ENCODE measurements at regions not wholly inside any gene's neighbourhood (a gene's known extent, or its start where the extent isn't known, plus 50 kb on each side); places are given as distances from the start of the nearest gene placed in this dataset.

- BruUV-seq (replicated peaks): no TSS peak
- DNase-seq (ENCODE audit: low read depth, low spot score): no peak
- H3K79me2 ChIP-seq (ENCODE audit: control insufficient read depth, insufficient read depth, low read length): no peaks in the 10 kb centered on the region
- dilution Hi-C loops (cut with MboI; ENCODE audit: extremely low pct_ligation_motif_present, low sequenced_read_pairs) (no loop called here), intact Hi-C loops (cut with micrococcal nuclease) (no loop called here)
- ChIA-PET CTCF (interaction anchor here (0.6 kb wide), 2 partner anchors 315 to 359 kb away, joined by 3 read pairs; no protein-coding TSS in a partner anchor), POLR2A (interaction anchor here (0.6 kb wide), 1 partner anchor 23 kb away, joined by 3 read pairs; no protein-coding TSS in a partner anchor)
- no peak overlapping the region for H3K27ac ChIP-seq (ENCODE audit: insufficient read depth, low read depth, low read length)
- no peak overlapping the region for H3K9ac ChIP-seq (replicated peaks; ENCODE audit: extremely low read depth, insufficient read depth, low read length)
- H3K4me2 ChIP-seq (ENCODE audit: insufficient read depth, low read length): no peak overlapping the region
- no peaks in the 10 kb centered on the region for H3K9me3 ChIP-seq (replicated peaks; ENCODE audit: control insufficient read depth, insufficient read depth, low read length)
- no peaks in the 10 kb centered on the region for H3K36me3 ChIP-seq (ENCODE audit: control insufficient read depth in 2 of 2, extremely low read depth in 1 of 2, insufficient read depth in 2 of 2, low read length in 2 of 2)
- H3K4me1 ChIP-seq (ENCODE audit: control insufficient read depth, extremely low read depth, insufficient read depth, low read length): no peaks in the 10 kb centered on the region
- no peak overlapping the region for H2AFZ ChIP-seq (ENCODE audit: low read depth, low read length)
- peaks cover 0 to 3% of the 10 kb centered on the region in 2 experiments for H3K27me3 ChIP-seq (ENCODE audit: control insufficient read depth in 2 of 2, insufficient read depth in 2 of 2, low read length in 2 of 2)
- no peaks in the 10 kb centered on the region for H3K9me1 ChIP-seq (replicated peaks; ENCODE audit: control insufficient read depth, extremely low read depth, insufficient read depth, low read length)
- TF ChIP-seq MYC (IDR thresholded peaks at IDR 0.05; ENCODE audit: low read depth, low read length) (no peak), FOS (IDR thresholded peaks at IDR 0.05; ENCODE audit: borderline replicate concordance, insufficient read depth, low read length) (no peak), MAX (IDR thresholded peaks at IDR 0.05; ENCODE audit: insufficient read depth, insufficient read length) (no peak), POLR2A (IDR thresholded peaks at IDR 0.05; ENCODE audit: low read depth, low read length) (no peak), GATA2 (IDR thresholded peaks at IDR 0.05; ENCODE audit: insufficient read depth, insufficient read length, low read depth, low read length) (no peak), EZH2 (IDR thresholded peaks at IDR 0.05; ENCODE audit: borderline replicate concordance, low read depth, low read length, severe bottlenecking) (no peak), POLR2AphosphoS5 (IDR thresholded peaks at IDR 0.05; ENCODE audit: insufficient read depth, low read depth, low read length) (no peak)
- no peaks in the 10 kb centered on the region for H4K20me1 ChIP-seq (replicated peaks; ENCODE audit: control insufficient read depth, extremely low read depth, insufficient read depth, low read length)
- no peak overlapping the region for H3K4me3 ChIP-seq (replicated peaks in 1 of 3; ENCODE audit: insufficient read depth in 1 of 3, low read depth in 1 of 3, low read length in 3 of 3)
- FAIRE-seq: no peak
These were observed 358.4 kb downstream of the CCDC85A start for GRCh38 chr2:56542213-56542612.

- intact Hi-C loops (cut with micrococcal nuclease): no loop called here
- dilution Hi-C loops (cut with MboI; ENCODE audit: extremely low pct_ligation_motif_present, low sequenced_read_pairs): no loop called here
- BruUV-seq (replicated peaks): no TSS peak
These were observed 381.4 kb downstream of the CCDC85A start for GRCh38 chr2:56565143-56565542.

More at GRCh38 chr2:56565143-56565542, 381.4 kb downstream of the CCDC85A start:
- ChIA-PET POLR2A (interaction anchor here (0.6 kb wide), 1 partner anchor 23 kb away, joined by 3 read pairs; no protein-coding TSS in a partner anchor), CTCF (interaction anchor here (0.8 kb wide), 1 partner anchor 184 kb away, joined by 3 read pairs; no protein-coding TSS in a partner anchor)
- Histone ChIP-seq H3K79me2 (ENCODE audit: control insufficient read depth, insufficient read depth, low read length) (no peaks in the 10 kb centered on the region), H2AFZ (ENCODE audit: low read depth, low read length) (no peak overlapping the region), H3K9me1 (replicated peaks; ENCODE audit: control insufficient read depth, extremely low read depth, insufficient read depth, low read length) (no peaks in the 10 kb centered on the region), H3K27me3 (ENCODE audit: control insufficient read depth in 2 of 2, insufficient read depth in 2 of 2, low read length in 2 of 2) (peaks cover 0 to 2% of the 10 kb centered on the region in 2 experiments), H3K36me3 (ENCODE audit: control insufficient read depth in 2 of 2, extremely low read depth in 1 of 2, insufficient read depth in 2 of 2, low read length in 2 of 2) (no peaks in the 10 kb centered on the region), H3K4me3 (replicated peaks in 1 of 3; ENCODE audit: insufficient read depth in 1 of 3, low read depth in 1 of 3, low read length in 3 of 3) (no peak overlapping the region), H3K9me3 (replicated peaks; ENCODE audit: control insufficient read depth, insufficient read depth, low read length) (no peaks in the 10 kb centered on the region), H3K27ac (ENCODE audit: insufficient read depth, low read depth, low read length) (no peak overlapping the region), H3K4me1 (ENCODE audit: control insufficient read depth, extremely low read depth, insufficient read depth, low read length) (no peaks in the 10 kb centered on the region), H3K4me2 (ENCODE audit: insufficient read depth, low read length) (no peak overlapping the region), H3K9ac (replicated peaks; ENCODE audit: extremely low read depth, insufficient read depth, low read length) (no peak overlapping the region), H4K20me1 (replicated peaks; ENCODE audit: control insufficient read depth, extremely low read depth, insufficient read depth, low read length) (no peaks in the 10 kb centered on the region)
- DNase-seq (ENCODE audit: low read depth, low spot score) (no peak), FAIRE-seq (no peak)
- TF ChIP-seq GATA2 (IDR thresholded peaks at IDR 0.05; ENCODE audit: insufficient read depth, insufficient read length, low read depth, low read length): no peak
- TF ChIP-seq POLR2A (IDR thresholded peaks at IDR 0.05; ENCODE audit: low read depth, low read length): no peak
- no peak for TF ChIP-seq FOS (IDR thresholded peaks at IDR 0.05; ENCODE audit: borderline replicate concordance, insufficient read depth, low read length)
- no peak for TF ChIP-seq MYC (IDR thresholded peaks at IDR 0.05; ENCODE audit: low read depth, low read length)
- no peak for TF ChIP-seq EZH2 (IDR thresholded peaks at IDR 0.05; ENCODE audit: borderline replicate concordance, low read depth, low read length, severe bottlenecking)
- TF ChIP-seq MAX (IDR thresholded peaks at IDR 0.05; ENCODE audit: insufficient read depth, insufficient read length): no peak
- TF ChIP-seq POLR2AphosphoS5 (IDR thresholded peaks at IDR 0.05; ENCODE audit: insufficient read depth, low read depth, low read length): no peak
- no peak for TF ChIP-seq JUN (IDR thresholded peaks at IDR 0.05; ENCODE audit: borderline replicate concordance, insufficient read depth, insufficient read length, low read depth)
- TF ChIP-seq CTCF (IDR thresholded peaks at IDR 0.05; ENCODE audit: extremely low read depth in 1 of 2, insufficient read depth in 1 of 2, low read depth in 1 of 2, low read length in 2 of 2): no peak

All from endothelial cell of umbilical vein (primary cell).